PC-9 (cell line): ENCODE measurements at regions not wholly inside any gene's neighbourhood (a gene's known extent, or its start where the extent isn't known, plus 50 kb on each side); places are given as distances from the start of the nearest gene placed in this dataset.

Experiments
- CTCF ChIP-seq: fragments of 200-600 bp; sonication (generic); conservative IDR thresholded peaks from 2 replicates; pipeline ENCODE4 v1.6.1; 2017; ENCODE audit warnings: mixed run types, antibody characterized with exemption, mild to moderate bottlenecking, moderate library complexity
- EZH2 ChIP-seq: fragments of 200-600 bp; sonication (generic); IDR thresholded peaks from 2 replicates; pipeline ENCODE4 v1.8.0; 2017; ENCODE audit warnings: antibody characterized with exemption, low read depth

- TF ChIP-seq CTCF: no peak
- TF ChIP-seq EZH2: no peak
Measured at GRCh38 chr7:145339319-145339718, 503.5 kb upstream of the TPK1 start.
